A673 (cell line): ENCODE measurements at regions not wholly inside any gene's neighbourhood (a gene's known extent, or its start where the extent isn't known, plus 50 kb on each side); places are given as distances from the start of the nearest gene placed in this dataset.

Experiments
- BruUV-seq: library from RNA; stranded (reverse); fragments of 400-500 nt; replicated peaks from 2 replicates; lab custom pipeline; 2021; lab: Mats Ljungman, UMichigan
- CTCF ChIA-PET: fragments of 300-600 bp; sonication (Branson Sonifier 250); formaldehyde crosslinking; loops from one replicate; lab custom pipeline; 2022; ENCODE audit warnings: antibody characterized with exemption; lab: Charles Lee
- POLR2A ChIA-PET: fragments of 300-600 bp; sonication (Branson Sonifier 250); formaldehyde crosslinking; loops from one replicate; lab custom pipeline; 2022; ENCODE audit warnings: antibody characterized with exemption; ENCODE audit not compliant: low non-redundant PET; lab: Charles Lee
- DNase-seq: peaks from one replicate; pipeline ENCODE4 v3.0.0-alpha.2; 2015; ENCODE audit warnings: low spot score
- H3K27ac ChIP-seq: fragments of 200-600 bp; sonication (generic); 2 replicates; pipeline ENCODE4 v1.5.1; 2016; ENCODE audit warnings: mixed run types, low read depth, mild to moderate bottlenecking, mixed read lengths, antibody characterized with exemption, low read length; ENCODE audit not compliant: poor library complexity, severe bottlenecking
- H3K27me3 ChIP-seq: fragments of 200-600 bp; sonication (generic); replicated peaks from 2 replicates; pipeline ENCODE4 v1.6.1; 2017; ENCODE audit warnings: mixed run types, low read depth, mild to moderate bottlenecking, mixed read lengths, antibody characterized with exemption, low read length; ENCODE audit not compliant: insufficient read depth, poor library complexity
- H3K36me3 ChIP-seq: fragments of 200-600 bp; sonication (generic); 2 replicates; pipeline ENCODE4 v1.6.1; 2016; ENCODE audit warnings: mixed run types, mild to moderate bottlenecking, mixed read lengths, antibody characterized with exemption, low read length; ENCODE audit not compliant: insufficient read depth, poor library complexity, severe bottlenecking
- H3K4me1 ChIP-seq: fragments of 200-600 bp; sonication (generic); 2 replicates; pipeline ENCODE4 v1.6.1; 2017; ENCODE audit warnings: mixed run types, mild to moderate bottlenecking, mixed read lengths, antibody characterized with exemption, low read length; ENCODE audit not compliant: insufficient read depth, poor library complexity, severe bottlenecking
- H3K4me3 ChIP-seq: fragments of 200-600 bp; sonication (generic); 2 replicates; pipeline ENCODE4 v1.5.1; 2016; ENCODE audit warnings: low read depth, mixed run types, mild to moderate bottlenecking, mixed read lengths, low read length; ENCODE audit not compliant: poor library complexity, severe bottlenecking
- H3K9me3 ChIP-seq: fragments of 200-600 bp; sonication (generic); 2 replicates; pipeline ENCODE4 v1.6.1; 2016; ENCODE audit warnings: mixed run types, low read depth, mild to moderate bottlenecking, mixed read lengths, antibody characterized with exemption, low read length; ENCODE audit not compliant: poor library complexity, severe bottlenecking
- CTCF ChIP-seq: fragments of 300-800, 200-600 bp; sonication (generic); conservative IDR thresholded peaks from 2 replicates; pipeline ENCODE4 v1.5.1; 2017; ENCODE audit warnings: low read depth, mild to moderate bottlenecking, antibody characterized with exemption, low read length, moderate library complexity, mixed read lengths
- EZH2 ChIP-seq: fragments of 200-600 bp; sonication (generic); IDR thresholded peaks from 2 replicates; pipeline ENCODE4 v1.6.1; 2017; ENCODE audit warnings: borderline replicate concordance, low read depth, mild to moderate bottlenecking, mixed read lengths, antibody characterized with exemption, low read length; ENCODE audit not compliant: poor library complexity, severe bottlenecking
- intact Hi-C: fragments of 100-400 bp; cut with micrococcal nuclease; formaldehyde crosslinking; loops from one replicate; pipeline ENCODE4 v1.10.0; 2022; ENCODE audit not compliant: unreplicated experiment

- Histone ChIP-seq H3K27me3 (no peaks in the 10 kb centered on the region), H3K36me3 (no peaks in the 10 kb centered on the region), H3K27ac (no peak overlapping the region), H3K4me3 (no peak overlapping the region), H3K4me1 (no peaks in the 10 kb centered on the region), H3K9me3 (peaks cover 23% of the 10 kb centered on the region)
- intact Hi-C loops: no loop called here
- no peak for TF ChIP-seq CTCF
- TF ChIP-seq EZH2: no peak
- no TSS peak for BruUV-seq
- POLR2A ChIA-PET: no interaction called here
- DNase-seq: no peak
- CTCF ChIA-PET: no interaction called here
Observed at GRCh38 chr9:81320909-81321482, 368.4 kb downstream of the TLE1 start.

GRCh38 chr9:81318571-81318970, 370.8 kb downstream of the TLE1 start:
- intact Hi-C loops: no loop called here
- TF ChIP-seq EZH2 (no peak), CTCF (no peak)
- no peak overlapping the region for H3K27ac ChIP-seq
- no peak overlapping the region for H3K4me3 ChIP-seq
- no peaks in the 10 kb centered on the region for H3K27me3 ChIP-seq
- H3K9me3 ChIP-seq: peaks cover 14% of the 10 kb centered on the region
- DNase-seq: no peak
- H3K4me1 ChIP-seq: no peaks in the 10 kb centered on the region
- POLR2A ChIA-PET: no interaction called here
- no TSS peak for BruUV-seq
- no peaks in the 10 kb centered on the region for H3K36me3 ChIP-seq
- CTCF ChIA-PET: no interaction called here

GRCh38 chr9:81317939-81318338, 371.4 kb downstream of the TLE1 start:
- Histone ChIP-seq H3K9me3 (peaks cover 7% of the 10 kb centered on the region), H3K4me3 (no peak overlapping the region), H3K36me3 (no peaks in the 10 kb centered on the region), H3K27ac (no peak overlapping the region), H3K4me1 (no peaks in the 10 kb centered on the region), H3K27me3 (no peaks in the 10 kb centered on the region)
- TF ChIP-seq EZH2 (no peak), CTCF (no peak)
- POLR2A ChIA-PET: no interaction called here
- DNase-seq: no peak
- BruUV-seq: no TSS peak
- CTCF ChIA-PET: no interaction called here
- intact Hi-C loops: no loop called here
